Panc1 (cell line): ENCODE measurements at regions not wholly inside any gene's neighbourhood (a gene's known extent, or its start where the extent isn't known, plus 50 kb on each side); places are given as distances from the start of the nearest gene placed in this dataset.

Experiments
- CTCF ChIP-seq: fragments of 450-650 bp; IDR thresholded peaks from 2 replicates; pipeline ENCODE4 v1.5.1; 2017; ENCODE audit warnings: mild to moderate bottlenecking
- POLR2AphosphoS5 ChIP-seq: IDR thresholded peaks from 2 replicates; pipeline ENCODE4 v1.6.1; 2012; ENCODE audit warnings: mild to moderate bottlenecking, low read depth, low read length, moderate library complexity
- TCF7L2 ChIP-seq: IDR thresholded peaks from 2 replicates; pipeline ENCODE4 v1.6.1; 2011; ENCODE audit warnings: mild to moderate bottlenecking, low read depth, low read length, inconsistent platforms

DNA sequence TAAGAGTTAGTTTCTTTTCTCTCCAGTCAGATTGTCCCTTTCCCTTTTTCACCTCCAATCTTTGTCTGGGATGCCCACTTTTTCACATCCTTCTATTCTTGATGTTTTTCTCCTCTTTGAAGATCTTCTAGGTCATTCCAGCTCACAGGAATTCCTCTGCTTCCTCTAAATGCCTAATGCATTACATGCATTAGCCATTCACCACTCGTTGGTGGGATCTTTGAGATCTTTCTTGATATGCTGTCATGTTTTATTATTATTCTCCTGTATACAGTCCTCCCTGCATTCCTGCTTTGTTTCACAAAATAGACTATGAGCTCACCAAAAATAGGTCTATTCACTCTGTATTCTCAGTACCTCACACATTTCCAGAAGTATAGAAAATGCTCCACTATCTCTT lies 129.0 kb downstream of the LYPLAL1 start:
- TF ChIP-seq POLR2AphosphoS5 (no peak), CTCF (no peak), TCF7L2 (no peak)
